GM21576 (cell line): ENCODE measurements at regions not wholly inside any gene's neighbourhood (a gene's known extent, or its start where the extent isn't known, plus 50 kb on each side); places are given as distances from the start of the nearest gene placed in this dataset.
"Not testable (repeated sequence)": the region's sequence is repeated elsewhere in the genome, so short reads cannot be mapped to it uniquely, and the experiment has no call there.

Experiments
- ATAC-seq: cut with Tn5 transposase; IDR thresholded peaks from one replicate; pipeline ENCODE4 v1.9.1; 2021; ENCODE audit warnings: mild to moderate bottlenecking, moderate library complexity; ENCODE audit not compliant: unreplicated experiment

DNA sequence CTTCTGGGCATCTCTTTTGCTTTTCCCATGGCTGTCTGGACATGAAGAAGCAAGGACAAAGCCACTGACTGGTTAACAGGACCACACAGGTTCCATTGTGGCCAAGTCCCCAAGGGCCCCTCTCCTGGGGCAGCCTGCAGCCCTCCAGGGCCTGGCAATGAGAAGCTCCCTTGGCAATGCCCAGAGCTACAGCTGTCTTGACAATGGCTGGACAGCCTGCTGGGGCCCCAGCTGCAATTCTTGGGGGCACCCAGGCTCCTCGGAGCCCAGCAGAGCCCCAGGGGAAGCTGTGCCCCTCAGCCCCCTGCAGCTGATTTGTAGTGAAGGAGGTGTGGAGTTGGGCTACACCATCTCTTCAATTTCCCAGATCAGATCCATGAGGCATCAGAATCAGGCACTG lies 384.9 kb upstream of the PODXL start:
- ATAC-seq: no peak

DNA sequence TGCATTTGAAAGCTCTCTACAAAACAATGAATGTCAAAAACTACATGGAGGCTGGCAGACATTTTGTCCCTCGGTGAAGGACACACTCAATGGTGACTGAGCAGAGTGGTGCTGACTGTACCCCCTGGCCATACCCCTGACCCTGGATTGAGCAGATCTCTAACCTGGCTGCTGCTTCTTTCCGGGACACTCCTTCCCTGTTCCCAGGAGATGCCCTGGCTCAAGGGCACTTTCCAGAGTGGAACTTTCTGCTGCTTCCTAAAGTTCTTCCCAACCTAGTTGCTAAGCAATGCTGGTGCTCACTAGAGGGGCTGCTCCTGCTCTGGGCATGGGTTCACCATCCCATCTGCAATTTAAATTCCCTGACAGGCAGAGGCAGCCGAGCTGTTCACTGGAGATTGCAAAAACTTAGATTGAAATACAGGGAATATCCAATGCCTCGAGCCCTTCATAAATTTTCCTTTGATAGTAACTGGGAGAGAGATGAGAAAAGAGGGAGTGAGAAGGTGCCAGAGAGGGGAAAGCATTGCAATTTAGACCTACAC lies 384.3 kb upstream of the PODXL start:
- no peak for ATAC-seq

DNA sequence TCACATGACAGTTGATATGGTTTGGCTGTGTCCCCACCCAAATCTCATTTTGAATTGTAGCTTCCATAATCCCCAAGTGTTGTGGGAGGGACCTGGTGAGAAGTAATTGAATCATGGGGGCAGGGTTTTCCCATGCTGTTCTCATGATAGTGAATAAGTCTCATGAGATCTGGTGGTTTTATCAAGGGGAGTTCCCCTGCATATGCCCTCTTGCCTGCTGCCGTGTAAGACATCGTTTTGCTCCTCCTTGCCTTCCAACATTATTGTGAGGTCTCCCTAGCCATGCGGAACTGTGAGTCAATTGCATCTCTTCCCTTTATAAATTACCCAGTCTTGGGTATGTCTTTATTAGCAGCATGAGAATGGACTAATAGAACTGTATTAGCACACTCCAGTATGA lies 382.4 kb upstream of the PODXL start:
- not testable (repeated sequence) for ATAC-seq

DNA sequence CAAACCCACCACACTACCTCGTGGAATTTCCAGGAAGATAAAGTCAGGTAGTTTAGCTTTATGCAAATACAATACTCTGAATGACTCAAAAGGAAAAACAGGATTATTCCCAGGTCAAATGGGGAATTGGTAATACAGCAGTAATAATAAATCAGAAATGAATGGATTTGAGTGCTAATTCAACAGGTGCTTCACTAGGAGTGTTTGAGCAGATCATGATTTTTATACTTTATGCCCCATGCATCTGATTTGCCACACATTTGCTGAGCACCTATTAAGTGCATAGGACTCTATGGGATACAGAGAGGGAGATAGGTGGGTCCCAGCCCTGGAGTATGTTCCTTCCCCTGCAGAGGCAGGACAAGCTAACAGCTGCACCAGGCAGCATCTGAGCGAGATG lies 381.4 kb upstream of the PODXL start:
- ATAC-seq: no peak

DNA sequence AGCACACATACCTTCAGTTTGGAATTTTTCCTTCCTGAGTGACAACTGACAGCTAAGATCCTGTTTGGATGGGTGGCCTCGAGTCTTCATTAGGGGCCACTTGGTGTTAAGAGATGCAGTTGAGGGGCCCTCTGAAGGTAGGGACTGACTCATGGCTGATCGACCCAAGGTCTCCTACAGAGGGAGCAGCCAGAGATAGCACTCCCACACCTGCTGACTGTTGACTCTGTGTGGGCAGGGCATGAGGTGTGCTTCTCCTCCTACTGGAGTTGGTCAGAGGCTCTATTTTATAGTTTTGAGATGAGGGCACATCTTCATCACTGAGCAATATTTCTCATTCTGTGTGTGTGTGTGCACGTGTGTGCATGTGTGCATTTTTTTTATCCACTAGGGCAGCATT lies 378.8 kb upstream of the PODXL start:
- no peak for ATAC-seq

DNA sequence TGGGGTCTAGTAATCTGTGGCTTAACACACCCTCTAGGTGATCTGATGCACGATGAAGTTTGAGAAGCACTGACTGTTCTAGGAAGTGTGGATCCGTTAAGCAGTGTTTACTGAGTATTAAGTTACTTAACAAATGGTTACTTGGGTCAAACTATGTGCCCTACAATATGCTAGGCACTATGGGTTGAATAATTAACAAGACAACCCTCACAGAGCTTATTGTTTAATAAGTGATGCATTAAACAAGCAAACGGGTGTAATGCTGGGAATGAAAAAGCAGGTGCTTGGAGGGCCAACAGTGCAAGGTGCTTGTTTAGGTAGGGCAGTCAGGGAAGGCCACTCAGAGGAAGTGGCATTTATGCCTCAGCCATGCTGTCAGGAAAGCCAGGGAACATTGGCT lies 378.0 kb upstream of the PODXL start:
- no peak for ATAC-seq

DNA sequence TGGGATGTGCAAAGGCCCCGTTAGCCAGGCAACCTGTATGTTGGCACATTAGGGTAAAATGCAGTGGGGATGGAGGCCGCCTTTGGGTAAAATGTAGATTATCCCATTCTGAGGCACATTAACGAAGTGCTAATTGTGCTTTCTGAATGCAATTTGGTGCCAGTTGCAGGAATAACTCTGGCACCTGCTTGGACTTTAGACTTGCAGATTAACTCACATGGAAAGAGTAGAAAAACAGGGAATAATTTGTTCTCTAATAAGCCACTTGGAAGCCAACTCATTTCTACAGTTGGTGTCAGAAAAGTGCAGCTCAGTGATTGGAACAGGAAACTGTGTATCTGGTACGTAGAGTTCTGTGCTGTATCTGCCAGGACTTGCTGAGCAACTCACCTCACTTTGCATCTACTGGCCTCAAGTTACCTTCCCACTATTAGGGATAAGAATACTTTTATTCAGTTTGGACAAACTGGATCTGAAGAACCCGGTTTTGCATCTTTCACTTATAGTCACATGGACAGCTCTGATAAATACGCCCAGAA lies 377.4 kb upstream of the PODXL start:
- ATAC-seq: no peak

DNA sequence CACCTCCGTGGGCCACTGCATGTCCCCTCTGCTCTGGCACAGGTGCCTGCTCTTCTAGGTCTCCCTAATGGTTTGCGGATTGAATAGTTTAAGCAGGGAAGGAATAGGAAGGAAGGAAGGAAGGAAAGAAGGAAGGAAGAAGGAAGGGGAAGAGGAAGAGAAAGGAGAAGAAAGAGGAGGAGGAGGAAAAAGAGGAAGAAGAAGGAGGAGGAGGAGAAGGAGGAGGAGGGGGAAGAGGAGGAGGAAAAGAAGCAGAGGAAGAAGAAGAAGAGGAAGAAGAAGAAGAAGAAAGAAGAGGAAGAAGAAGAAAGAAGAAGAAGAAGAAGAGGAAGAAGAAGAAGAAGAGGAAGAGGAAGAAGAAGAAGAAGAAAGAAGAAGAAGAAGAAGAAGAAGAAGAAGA lies 376.8 kb upstream of the PODXL start:
- ATAC-seq: not testable (repeated sequence)

DNA sequence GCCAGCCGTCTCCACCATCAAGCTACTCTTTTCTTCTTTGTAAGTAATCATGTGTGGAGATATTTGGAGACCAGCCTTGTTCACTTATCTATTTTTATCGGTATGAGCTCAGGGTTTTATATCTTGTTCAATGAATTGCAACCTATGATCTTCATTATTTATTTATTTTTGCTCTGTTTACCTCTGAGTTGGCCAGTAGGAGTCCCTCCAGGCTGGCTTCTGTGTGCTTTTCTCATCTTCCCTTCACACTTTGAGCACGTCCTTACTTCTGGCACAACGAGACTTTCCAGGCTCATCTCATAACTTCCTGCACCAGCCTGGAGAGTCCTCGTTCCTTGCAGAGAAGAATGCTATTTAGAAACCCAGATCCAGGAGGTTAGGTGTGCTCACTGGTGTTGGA lies 375.8 kb upstream of the PODXL start:
- no peak for ATAC-seq

DNA sequence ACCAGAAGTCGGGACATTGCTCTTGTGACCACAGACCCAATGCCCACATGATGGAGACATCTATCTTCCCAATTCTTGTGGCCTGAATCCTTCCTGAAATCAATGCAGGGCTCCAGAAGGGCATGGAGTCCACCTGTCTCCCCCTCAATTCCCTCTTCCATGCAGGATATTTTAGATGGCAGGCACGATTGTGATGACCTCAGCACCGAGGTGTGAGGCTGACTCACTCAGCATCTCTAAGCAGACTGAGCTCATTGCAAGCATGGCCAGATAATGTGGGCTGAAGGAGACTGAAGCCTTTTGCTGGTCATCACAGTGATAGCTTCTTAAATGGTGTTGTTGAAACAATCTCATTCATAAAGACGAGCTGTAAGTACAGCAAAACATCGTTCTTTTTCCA lies 374.9 kb upstream of the PODXL start:
- ATAC-seq: no peak

DNA sequence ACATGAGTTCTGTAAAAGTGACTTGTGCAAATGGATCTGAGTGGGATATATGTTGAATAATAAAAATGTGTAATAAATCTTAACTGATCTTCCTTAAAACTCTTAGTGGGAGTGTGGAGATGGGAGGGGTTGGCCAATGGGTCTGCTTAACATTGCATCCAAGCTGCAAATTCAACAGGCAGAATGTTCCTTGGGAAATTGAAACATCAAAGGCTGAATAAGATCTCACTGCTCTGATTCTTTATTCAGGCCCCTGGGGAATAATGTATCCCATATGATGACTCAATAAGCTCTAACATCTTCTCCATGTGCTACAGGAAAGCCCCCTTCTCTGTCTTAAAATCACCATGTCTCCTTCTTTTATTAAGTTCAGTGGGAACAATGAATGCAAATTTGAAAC lies 373.2 kb upstream of the PODXL start:
- no peak for ATAC-seq

DNA sequence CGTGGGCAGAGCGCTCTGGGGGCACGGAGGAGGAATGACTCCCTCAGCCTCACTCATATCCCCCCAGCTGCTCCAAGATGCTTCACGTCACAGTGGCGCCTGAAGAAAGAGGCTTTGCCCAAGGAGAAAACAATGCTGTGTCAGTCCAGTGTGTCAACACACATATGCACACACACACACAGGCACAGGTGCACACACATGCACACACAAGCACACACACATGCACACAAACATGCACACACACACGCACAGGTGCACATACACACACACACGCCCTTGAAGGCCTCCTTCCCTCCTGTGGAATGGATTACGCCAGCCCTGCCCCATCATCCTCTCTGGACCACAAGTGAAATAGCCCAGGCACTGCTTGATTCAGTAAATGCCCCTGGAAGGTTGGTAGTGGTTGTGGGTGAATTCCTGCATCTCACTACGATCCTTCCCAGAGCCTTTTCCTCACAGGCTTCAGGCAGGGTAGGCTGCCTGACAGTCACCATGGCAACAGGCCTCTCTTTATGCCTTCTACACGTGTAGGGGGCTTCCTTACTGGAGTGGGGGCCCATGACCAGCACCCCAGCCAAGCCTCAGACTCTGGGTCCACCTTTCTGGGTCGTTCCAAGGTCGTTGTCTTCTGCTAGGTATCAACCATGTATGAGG lies 371.5 kb upstream of the PODXL start:
- no peak for ATAC-seq

DNA sequence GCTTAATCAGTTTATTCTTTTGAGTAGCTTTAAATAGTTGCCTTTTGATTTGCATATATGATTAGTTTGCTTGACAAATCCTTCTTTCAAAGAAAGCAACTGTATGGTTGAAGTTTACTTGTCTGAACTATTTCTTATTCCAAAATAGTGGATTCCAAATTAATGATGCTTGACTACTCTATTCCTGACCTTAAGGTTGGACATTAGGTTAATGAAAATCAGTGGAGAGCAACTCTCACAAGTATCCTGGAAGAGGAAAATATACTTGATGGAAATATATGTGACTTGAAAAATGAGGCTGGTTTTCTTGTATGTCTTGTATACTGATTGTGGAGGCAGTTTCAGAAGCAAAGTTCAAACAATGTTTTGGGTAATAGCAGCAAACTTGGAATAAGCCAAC lies 369.2 kb upstream of the PODXL start:
- ATAC-seq: no peak

DNA sequence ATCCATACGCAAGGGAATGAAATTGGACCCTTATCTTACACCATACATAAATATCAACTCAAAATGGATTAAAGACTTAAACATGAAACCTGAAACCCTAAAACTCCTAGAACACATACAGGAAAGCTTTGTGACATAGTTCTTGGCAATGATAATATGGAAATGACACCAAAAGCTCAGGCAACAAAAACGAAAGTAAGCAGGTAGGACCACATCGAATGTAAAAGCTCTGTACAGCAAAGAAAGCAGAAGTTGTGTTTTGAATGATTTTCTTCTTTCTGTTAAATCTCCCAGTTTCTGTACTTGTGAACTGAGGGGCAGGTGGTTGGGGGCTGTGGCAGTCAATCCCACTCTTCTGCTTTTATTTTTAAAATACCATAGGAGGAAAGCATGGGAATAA lies 368.4 kb upstream of the PODXL start:
- no peak for ATAC-seq

DNA sequence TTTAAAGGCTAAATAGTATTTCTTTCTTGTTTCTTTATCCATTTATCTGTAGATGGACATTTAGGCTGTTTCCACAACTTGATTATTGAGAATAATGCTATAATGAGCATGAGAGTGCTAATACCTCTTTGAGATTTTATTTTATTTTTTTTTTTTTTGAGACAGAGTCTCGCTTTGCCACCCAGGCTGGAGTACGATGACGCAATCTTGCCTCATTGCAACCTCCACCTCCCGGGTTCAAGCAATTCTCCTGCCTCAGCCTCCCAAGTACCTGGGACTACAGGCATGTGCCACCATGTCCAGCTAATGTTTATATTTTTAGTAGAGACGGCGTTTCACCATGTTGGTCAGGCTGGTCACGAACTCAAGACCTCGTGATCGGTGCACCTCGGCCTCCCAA lies 366.5 kb upstream of the PODXL start:
- not testable (repeated sequence) for ATAC-seq

DNA sequence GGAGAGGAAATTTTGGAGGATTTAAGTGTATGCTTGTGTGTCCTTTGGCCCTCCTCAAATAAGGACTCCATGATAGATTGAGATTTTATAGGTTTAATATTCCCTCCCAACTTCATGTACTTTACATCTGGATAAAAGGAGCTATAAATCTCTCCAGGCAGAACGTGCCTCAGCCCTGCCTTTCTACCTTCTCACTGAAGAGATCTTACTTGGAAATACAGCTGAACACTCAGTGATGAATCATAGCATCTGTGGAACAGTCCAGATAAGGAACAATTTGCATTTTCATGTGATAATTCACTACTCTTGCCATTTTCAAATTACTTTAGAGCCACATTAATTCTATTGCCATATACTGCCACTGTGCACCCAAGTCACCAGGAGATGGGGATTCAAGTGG lies 364.6 kb upstream of the PODXL start:
- ATAC-seq: no peak

DNA sequence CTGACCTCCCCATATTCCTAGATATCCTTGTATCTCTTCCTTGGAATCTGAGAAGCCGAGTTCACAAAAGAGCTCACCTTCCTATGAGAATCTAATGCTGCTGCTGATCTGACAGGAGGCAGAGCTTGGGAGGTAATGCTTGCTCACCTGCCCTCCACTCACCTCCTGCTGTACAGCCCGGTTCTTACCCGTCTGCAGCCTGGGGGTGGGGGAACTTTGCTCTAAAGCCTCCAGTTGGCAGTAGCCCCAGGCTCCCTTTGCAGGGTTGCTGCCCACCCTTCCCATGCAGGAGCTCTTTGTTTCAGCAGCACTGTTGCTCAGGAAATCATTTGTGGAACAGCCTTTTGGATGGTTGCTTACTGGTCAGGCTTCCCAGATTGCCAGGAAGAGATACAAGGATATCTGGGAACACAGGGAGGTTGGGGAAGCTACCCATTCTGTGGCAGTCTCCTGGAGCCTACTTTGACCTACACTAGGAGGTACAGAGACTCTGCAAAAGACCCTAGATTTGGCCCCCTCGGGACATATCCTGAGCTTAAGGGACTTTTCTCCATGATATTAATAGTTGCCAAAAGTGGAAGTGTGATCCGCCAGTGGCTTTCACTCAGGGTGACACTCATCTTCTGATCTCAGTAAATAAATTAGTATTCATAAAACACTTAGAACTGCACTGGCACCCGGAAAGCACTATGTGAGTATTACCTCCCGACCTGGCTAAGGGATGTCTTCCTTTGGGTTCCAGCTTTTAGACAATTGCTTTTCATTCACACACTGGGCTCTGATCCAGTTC lies 363.7 kb upstream of the PODXL start:
- ATAC-seq: no peak

DNA sequence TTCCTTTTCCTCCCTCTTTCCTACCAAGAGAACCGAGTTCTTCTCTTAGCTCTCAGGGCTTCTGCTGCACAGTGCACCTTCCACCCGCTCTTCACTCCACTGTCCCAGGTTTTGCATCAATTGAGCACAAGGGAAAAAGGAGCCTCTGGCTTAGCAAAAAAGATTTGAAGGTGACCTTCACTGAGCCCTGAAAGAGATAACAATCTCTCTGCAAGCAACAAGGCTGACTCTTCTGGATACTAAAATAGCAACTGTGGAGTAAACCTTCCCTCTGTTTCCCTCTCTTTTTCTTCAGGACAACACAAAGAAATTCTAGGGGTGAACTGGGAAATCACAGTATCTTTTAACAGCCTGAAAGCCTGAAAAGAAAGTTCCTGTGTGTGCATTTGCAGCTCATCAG lies 354.7 kb upstream of the PODXL start:
- ATAC-seq: no peak

DNA sequence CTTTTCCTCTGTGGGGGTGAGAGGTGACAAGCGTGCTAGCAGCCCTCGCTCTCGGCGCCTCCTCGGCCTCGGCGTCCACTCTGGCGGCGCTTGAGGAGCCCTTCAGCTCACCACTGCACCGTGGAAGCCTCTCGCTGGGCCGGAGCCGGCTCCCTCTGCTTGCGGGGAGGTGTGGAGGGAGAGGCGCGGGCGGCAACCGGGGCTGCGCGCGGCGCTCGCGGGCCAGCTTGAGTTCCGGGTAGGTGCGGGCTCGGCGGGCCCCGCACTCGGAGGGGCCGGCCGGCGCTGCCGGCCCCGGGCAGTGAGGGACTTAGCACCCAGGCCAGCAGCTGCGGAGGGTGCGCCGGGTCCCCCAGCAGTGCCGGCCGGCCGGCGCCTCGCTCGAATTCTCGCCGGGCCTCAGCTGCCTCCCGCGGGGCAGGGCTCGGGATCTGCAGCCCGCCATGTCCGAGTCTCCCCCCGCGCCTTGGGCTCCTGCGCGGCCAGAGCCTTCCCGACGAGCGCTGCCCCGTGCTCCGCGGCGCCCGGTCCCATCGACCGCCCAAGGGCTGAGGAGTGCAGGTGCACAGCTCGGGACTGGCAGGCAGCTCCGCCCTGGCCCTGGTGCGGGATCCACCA lies 352.8 kb upstream of the PODXL start:
- no peak for ATAC-seq

DNA sequence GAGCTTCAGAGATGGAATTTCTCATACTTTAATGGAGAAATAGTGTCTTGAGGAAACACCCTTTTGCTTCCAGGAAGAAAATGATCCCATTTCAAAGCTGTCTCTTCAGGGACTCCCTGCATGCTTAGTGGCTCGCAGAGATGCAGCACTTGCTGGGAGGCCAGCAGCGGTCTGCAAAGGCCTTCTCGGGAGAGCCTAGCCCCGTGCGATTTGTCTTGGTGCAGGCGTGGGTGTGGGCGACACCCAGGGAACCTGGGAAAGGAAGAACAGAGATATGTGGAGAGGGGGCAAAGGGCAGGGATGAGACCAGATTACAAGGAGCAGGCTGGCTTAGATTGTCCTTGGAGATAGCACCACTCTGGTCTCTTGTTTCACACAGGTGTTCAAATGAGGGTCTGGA lies 352.3 kb upstream of the PODXL start:
- ATAC-seq: no peak

DNA sequence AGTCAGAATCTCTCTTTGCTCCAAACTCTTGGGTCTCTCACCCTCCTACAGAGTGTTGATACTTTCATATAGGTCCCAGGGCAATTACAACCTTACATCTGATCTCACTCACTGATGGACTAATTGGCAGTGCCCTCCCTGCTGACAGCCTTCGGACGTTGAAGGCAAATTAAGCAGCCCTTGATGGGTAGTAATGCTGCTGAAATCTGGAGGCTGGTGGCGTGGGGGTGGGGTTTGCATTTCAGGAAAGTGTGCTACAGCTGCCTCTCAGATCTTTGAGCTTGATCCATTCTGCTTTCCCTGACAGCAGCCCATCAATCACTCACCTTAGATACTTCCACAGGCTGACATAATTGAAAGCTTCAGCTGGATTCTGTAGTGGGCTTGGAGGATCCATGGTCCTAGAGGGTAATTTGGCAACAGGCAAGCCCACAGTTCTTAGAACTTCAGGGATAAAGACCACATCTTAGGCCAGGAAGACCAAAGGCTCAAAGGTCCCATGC lies 349.1 kb upstream of the PODXL start:
- ATAC-seq: no peak
